ENCODE measurements at regions not wholly inside any gene's neighbourhood (a gene's known extent, or its start where the extent isn't known, plus 50 kb on each side); places are given as distances from the start of the nearest gene placed in this dataset.

- Histone ChIP-seq H3K27ac (ENCODE audit: extremely low read depth, low read depth, low read length) (no peak overlapping the region), H3K9me1 (ENCODE audit: control insufficient read depth, insufficient read depth, low read length) (no peaks in the 10 kb centered on the region), H3K9ac (ENCODE audit: insufficient read depth in 1 of 2, low read depth in 2 of 2, low read length in 2 of 2) (no peak overlapping the region), H3K9me3 (replicated peaks; ENCODE audit: control insufficient read depth, insufficient read depth, low read depth, low read length) (no peaks in the 10 kb centered on the region), H3K36me3 (ENCODE audit: control insufficient read depth, insufficient read depth, low read length) (no peaks in the 10 kb centered on the region), H3K27me3 (ENCODE audit: control insufficient read depth in 2 of 2, insufficient read depth in 2 of 2, low read length in 2 of 2) (no peaks in the 10 kb centered on the region; a peak in 1 of 5 replicates), H2AFZ (ENCODE audit: low read depth, low read length) (no peak overlapping the region), H3K4me1 (replicated peaks in 1 of 2; ENCODE audit: control insufficient read depth in 2 of 2, insufficient read depth in 2 of 2, low read length in 2 of 2) (no peaks in the 10 kb centered on the region), H3K4me3 (no peak overlapping the region), H4K20me1 (replicated peaks; ENCODE audit: control insufficient read depth, insufficient read depth, low read length) (no peaks in the 10 kb centered on the region), H3K79me2 (ENCODE audit: control insufficient read depth, insufficient read depth, low read length) (no peaks in the 10 kb centered on the region), H3K4me2 (ENCODE audit: insufficient read depth, low read length) (no peak overlapping the region)
- intact Hi-C loops (cut with micrococcal nuclease) = no loop called here
- no TSS peak for BruUV-seq (replicated peaks)
- DNase-seq (ENCODE audit: extremely low read depth in 1 of 4, low spot score in 3 of 4) (no peak), FAIRE-seq (no peak), ATAC-seq (no peak)
- CTCF ChIA-PET (ENCODE audit: low intra/inter-chr PET ratio) = no interaction called here
- in situ Hi-C loops (cut with MboI) = no loop called here
- POLR2A ChIA-PET = no interaction called here
- WGBS (ENCODE audit: insufficient coverage, low coverage, missing lambda C conversion rate) = 1% methylated on average over 9 of the region's 9 CpGs
- no peak for TF ChIP-seq ZNF778 (CRISPR knock-in tag; IDR thresholded peaks at IDR 0.05)
- no peak for TF ChIP-seq EGR1 (conservative IDR thresholded peaks at IDR 0.05)
- no peak for TF ChIP-seq ZNF277 (CRISPR knock-in tag; IDR thresholded peaks at IDR 0.05; ENCODE audit: borderline replicate concordance)
- no peak for TF ChIP-seq HMG20A (CRISPR knock-in tag; conservative IDR thresholded peaks at IDR 0.05)
- TF ChIP-seq, protein P1, sequence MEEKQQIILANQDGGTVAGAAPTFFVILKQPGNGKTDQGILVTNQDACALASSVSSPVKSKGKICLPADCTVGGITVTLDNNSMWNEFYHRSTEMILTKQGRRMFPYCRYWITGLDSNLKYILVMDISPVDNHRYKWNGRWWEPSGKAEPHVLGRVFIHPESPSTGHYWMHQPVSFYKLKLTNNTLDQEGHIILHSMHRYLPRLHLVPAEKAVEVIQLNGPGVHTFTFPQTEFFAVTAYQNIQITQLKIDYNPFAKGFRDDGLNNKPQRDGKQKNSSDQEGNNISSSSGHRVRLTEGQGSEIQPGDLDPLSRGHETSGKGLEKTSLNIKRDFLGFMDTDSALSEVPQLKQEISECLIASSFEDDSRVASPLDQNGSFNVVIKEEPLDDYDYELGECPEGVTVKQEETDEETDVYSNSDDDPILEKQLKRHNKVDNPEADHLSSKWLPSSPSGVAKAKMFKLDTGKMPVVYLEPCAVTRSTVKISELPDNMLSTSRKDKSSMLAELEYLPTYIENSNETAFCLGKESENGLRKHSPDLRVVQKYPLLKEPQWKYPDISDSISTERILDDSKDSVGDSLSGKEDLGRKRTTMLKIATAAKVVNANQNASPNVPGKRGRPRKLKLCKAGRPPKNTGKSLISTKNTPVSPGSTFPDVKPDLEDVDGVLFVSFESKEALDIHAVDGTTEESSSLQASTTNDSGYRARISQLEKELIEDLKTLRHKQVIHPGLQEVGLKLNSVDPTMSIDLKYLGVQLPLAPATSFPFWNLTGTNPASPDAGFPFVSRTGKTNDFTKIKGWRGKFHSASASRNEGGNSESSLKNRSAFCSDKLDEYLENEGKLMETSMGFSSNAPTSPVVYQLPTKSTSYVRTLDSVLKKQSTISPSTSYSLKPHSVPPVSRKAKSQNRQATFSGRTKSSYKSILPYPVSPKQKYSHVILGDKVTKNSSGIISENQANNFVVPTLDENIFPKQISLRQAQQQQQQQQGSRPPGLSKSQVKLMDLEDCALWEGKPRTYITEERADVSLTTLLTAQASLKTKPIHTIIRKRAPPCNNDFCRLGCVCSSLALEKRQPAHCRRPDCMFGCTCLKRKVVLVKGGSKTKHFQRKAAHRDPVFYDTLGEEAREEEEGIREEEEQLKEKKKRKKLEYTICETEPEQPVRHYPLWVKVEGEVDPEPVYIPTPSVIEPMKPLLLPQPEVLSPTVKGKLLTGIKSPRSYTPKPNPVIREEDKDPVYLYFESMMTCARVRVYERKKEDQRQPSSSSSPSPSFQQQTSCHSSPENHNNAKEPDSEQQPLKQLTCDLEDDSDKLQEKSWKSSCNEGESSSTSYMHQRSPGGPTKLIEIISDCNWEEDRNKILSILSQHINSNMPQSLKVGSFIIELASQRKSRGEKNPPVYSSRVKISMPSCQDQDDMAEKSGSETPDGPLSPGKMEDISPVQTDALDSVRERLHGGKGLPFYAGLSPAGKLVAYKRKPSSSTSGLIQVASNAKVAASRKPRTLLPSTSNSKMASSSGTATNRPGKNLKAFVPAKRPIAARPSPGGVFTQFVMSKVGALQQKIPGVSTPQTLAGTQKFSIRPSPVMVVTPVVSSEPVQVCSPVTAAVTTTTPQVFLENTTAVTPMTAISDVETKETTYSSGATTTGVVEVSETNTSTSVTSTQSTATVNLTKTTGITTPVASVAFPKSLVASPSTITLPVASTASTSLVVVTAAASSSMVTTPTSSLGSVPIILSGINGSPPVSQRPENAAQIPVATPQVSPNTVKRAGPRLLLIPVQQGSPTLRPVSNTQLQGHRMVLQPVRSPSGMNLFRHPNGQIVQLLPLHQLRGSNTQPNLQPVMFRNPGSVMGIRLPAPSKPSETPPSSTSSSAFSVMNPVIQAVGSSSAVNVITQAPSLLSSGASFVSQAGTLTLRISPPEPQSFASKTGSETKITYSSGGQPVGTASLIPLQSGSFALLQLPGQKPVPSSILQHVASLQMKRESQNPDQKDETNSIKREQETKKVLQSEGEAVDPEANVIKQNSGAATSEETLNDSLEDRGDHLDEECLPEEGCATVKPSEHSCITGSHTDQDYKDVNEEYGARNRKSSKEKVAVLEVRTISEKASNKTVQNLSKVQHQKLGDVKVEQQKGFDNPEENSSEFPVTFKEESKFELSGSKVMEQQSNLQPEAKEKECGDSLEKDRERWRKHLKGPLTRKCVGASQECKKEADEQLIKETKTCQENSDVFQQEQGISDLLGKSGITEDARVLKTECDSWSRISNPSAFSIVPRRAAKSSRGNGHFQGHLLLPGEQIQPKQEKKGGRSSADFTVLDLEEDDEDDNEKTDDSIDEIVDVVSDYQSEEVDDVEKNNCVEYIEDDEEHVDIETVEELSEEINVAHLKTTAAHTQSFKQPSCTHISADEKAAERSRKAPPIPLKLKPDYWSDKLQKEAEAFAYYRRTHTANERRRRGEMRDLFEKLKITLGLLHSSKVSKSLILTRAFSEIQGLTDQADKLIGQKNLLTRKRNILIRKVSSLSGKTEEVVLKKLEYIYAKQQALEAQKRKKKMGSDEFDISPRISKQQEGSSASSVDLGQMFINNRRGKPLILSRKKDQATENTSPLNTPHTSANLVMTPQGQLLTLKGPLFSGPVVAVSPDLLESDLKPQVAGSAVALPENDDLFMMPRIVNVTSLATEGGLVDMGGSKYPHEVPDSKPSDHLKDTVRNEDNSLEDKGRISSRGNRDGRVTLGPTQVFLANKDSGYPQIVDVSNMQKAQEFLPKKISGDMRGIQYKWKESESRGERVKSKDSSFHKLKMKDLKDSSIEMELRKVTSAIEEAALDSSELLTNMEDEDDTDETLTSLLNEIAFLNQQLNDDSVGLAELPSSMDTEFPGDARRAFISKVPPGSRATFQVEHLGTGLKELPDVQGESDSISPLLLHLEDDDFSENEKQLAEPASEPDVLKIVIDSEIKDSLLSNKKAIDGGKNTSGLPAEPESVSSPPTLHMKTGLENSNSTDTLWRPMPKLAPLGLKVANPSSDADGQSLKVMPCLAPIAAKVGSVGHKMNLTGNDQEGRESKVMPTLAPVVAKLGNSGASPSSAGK (IDR thresholded peaks at IDR 0.05) = no peak
- no peak for TF ChIP-seq BCL6 (CRISPR knock-in tag; IDR thresholded peaks at IDR 0.05)
- TF ChIP-seq STAT5A (IDR thresholded peaks at IDR 0.05; ENCODE audit: borderline replicate concordance, low read length) = no peak
- TF ChIP-seq ZBTB26 (CRISPR knock-in tag; IDR thresholded peaks at IDR 0.05) = no peak
- TF ChIP-seq FOXA3 (CRISPR knock-in tag; conservative IDR thresholded peaks at IDR 0.05 in 1 of 2, IDR thresholded peaks at IDR 0.05 in 1 of 2) = no peak
Observed at GRCh38 chr10:28367929-28368484, 65.1 kb upstream of the MPP7 start.
